ENCODE measurements at regions not wholly inside any gene's neighbourhood (a gene's known extent, or its start where the extent isn't known, plus 50 kb on each side); places are given as distances from the start of the nearest gene placed in this dataset.

GRCh38 chr6:108734271-108734922 is 113.8 kb upstream of the ARMC2 start:
- H3K4me3 ChIP-seq (ENCODE audit: low read length) = no peak overlapping the region
- peak overlapping the region; percentile 41 for H3K9ac ChIP-seq (ENCODE audit: low read length)
- H3K27me3 ChIP-seq (replicated peaks; ENCODE audit: insufficient read depth, low read length) = no peaks in the 10 kb centered on the region
- TF ChIP-seq CTCF (IDR thresholded peaks at IDR 0.05; ENCODE audit: low read length) (no peak), EZH2phosphoT487 (IDR thresholded peaks at IDR 0.05; ENCODE audit: low read length) (no peak), EZH2 (optimal IDR thresholded peaks at IDR 0.05; ENCODE audit: low read depth, low read length) (no peak)
- peaks cover 22% of the 10 kb centered on the region for H3F3A ChIP-seq (ENCODE audit: insufficient read depth, low read length)
- peaks cover 53% of the 10 kb centered on the region for H3K4me1 ChIP-seq (ENCODE audit: low read length)
- peak overlapping the region; percentile 40 for H3K4me2 ChIP-seq (ENCODE audit: low read depth, low read length)
- H3K9me3 ChIP-seq (replicated peaks; ENCODE audit: insufficient read depth, low read length) = no peaks in the 10 kb centered on the region
- no peaks in the 10 kb centered on the region for H4K20me1 ChIP-seq (ENCODE audit: insufficient read depth, low read length)
- H2AFZ ChIP-seq (ENCODE audit: low read length) = peak overlapping the region; percentile 12; the same call in 1 of the 2 replicates
- no peaks in the 10 kb centered on the region for H3K9me2 ChIP-seq (replicated peaks; ENCODE audit: insufficient read depth, low read length)
- H3K36me3 ChIP-seq (replicated peaks; ENCODE audit: insufficient read depth, low read length) = no peaks in the 10 kb centered on the region
- DNase-seq = peak; percentile 52
- peaks cover 11% of the 10 kb centered on the region; the same call in 1 of the 2 replicates for H3K79me2 ChIP-seq (ENCODE audit: low read length)
- peak overlapping the region; percentile 84 for H3K27ac ChIP-seq (ENCODE audit: low read length)

DNA sequence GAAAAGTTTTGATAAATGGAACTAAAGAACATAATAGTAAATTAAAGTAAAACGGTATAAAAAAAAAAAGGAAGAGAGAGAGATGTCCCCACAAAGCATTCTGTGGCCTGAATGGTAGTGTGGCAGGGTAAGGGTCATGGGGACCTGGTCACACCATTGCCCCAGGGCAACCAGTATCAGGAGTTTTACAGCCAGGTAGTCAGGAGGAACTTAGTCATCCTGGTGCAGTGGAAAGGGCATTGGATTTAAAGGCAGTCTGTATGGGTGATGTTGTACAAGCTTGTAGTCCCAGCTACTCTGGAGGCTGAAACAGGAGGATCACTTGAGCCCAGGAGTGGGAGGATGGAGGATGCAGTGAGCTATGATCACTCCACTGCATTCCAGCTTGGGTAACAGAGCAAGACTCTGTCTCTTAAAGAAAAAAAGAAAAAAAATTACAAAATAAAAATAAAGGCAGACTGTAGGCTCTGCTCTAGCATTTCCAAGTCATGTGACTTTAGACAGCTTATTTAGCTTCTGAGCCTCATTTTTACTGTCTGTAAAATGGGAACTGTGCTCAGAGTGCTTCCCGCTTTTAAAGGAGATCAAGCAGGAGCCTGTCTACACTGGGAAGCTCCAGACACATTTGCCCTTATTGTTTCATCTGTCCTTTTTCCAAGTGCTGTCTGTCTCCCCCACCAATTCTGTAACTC is 112.8 kb upstream of the ARMC2 start:
- H3K9me3 ChIP-seq (replicated peaks; ENCODE audit: insufficient read depth, low read length) = no peaks in the 10 kb centered on the region
- H3K4me2 ChIP-seq (ENCODE audit: low read depth, low read length) = no peak overlapping the region
- H3K4me3 ChIP-seq (ENCODE audit: low read length) = no peak overlapping the region
- TF ChIP-seq CTCF (IDR thresholded peaks at IDR 0.05; ENCODE audit: low read length) = no peak
- TF ChIP-seq EZH2 (optimal IDR thresholded peaks at IDR 0.05; ENCODE audit: low read depth, low read length) = no peak
- TF ChIP-seq EZH2phosphoT487 (IDR thresholded peaks at IDR 0.05; ENCODE audit: low read length) = no peak
- no peak for DNase-seq
- H2AFZ ChIP-seq (ENCODE audit: low read length) = no peak overlapping the region
- no peaks in the 10 kb centered on the region for H3K36me3 ChIP-seq (replicated peaks; ENCODE audit: insufficient read depth, low read length)
- peaks cover 53% of the 10 kb centered on the region for H3K4me1 ChIP-seq (ENCODE audit: low read length)
- H3K27me3 ChIP-seq (replicated peaks; ENCODE audit: insufficient read depth, low read length) = no peaks in the 10 kb centered on the region
- no peak overlapping the region for H3K9ac ChIP-seq (ENCODE audit: low read length)
- H3K79me2 ChIP-seq (ENCODE audit: low read length) = peaks cover 11% of the 10 kb centered on the region; the same call in 1 of the 2 replicates
- peaks cover 22% of the 10 kb centered on the region for H3F3A ChIP-seq (ENCODE audit: insufficient read depth, low read length)
- H3K27ac ChIP-seq (ENCODE audit: low read length) = peak overlapping the region; percentile 84; the same call in 1 of the 2 replicates
- no peaks in the 10 kb centered on the region for H4K20me1 ChIP-seq (ENCODE audit: insufficient read depth, low read length)
- H3K9me2 ChIP-seq (replicated peaks; ENCODE audit: insufficient read depth, low read length) = no peaks in the 10 kb centered on the region

DNA sequence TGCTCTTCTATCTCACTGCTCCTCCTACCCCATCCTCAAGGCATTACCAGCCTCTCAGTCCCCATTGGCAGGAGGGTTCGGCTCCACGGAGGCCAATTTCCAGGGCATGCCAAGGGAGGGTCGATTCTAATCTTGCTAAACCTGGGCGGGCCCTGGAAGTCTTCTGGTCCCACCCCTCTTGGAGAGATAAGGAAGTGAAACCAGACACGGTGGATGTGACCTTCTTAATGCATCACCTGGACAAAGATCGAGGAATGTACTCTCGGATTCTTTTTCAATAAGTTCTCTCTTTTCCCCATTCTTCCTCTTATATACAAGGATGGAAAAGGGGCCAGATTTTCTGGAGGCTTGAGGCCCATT is 112.2 kb upstream of the ARMC2 start:
- no peak overlapping the region for H3K4me2 ChIP-seq (ENCODE audit: low read depth, low read length)
- DNase-seq = no peak
- H2AFZ ChIP-seq (ENCODE audit: low read length) = no peak overlapping the region
- no peaks in the 10 kb centered on the region for H3K9me3 ChIP-seq (replicated peaks; ENCODE audit: insufficient read depth, low read length)
- no peaks in the 10 kb centered on the region for H3K36me3 ChIP-seq (replicated peaks; ENCODE audit: insufficient read depth, low read length)
- H3K27ac ChIP-seq (ENCODE audit: low read length) = no peak overlapping the region
- no peak overlapping the region for H3K4me3 ChIP-seq (ENCODE audit: low read length)
- H3K9ac ChIP-seq (ENCODE audit: low read length) = no peak overlapping the region
- H3K79me2 ChIP-seq (ENCODE audit: low read length) = peaks cover 11% of the 10 kb centered on the region; the same call in 1 of the 2 replicates
- H4K20me1 ChIP-seq (ENCODE audit: insufficient read depth, low read length) = no peaks in the 10 kb centered on the region
- H3K4me1 ChIP-seq (ENCODE audit: low read length) = peaks cover 49% of the 10 kb centered on the region
- H3K9me2 ChIP-seq (replicated peaks; ENCODE audit: insufficient read depth, low read length) = no peaks in the 10 kb centered on the region
- H3K27me3 ChIP-seq (replicated peaks; ENCODE audit: insufficient read depth, low read length) = no peaks in the 10 kb centered on the region
- no peak for TF ChIP-seq EZH2 (optimal IDR thresholded peaks at IDR 0.05; ENCODE audit: low read depth, low read length)
- no peak for TF ChIP-seq CTCF (IDR thresholded peaks at IDR 0.05; ENCODE audit: low read length)
- TF ChIP-seq EZH2phosphoT487 (IDR thresholded peaks at IDR 0.05; ENCODE audit: low read length) = no peak
- peaks cover 22% of the 10 kb centered on the region for H3F3A ChIP-seq (ENCODE audit: insufficient read depth, low read length)
